ENCODE measurements at regions not wholly inside any gene's neighbourhood (a gene's known extent, or its start where the extent isn't known, plus 50 kb on each side); places are given as distances from the start of the nearest gene placed in this dataset.
"Not testable (repeated sequence)": the region's sequence is repeated elsewhere in the genome, so short reads cannot be mapped to it uniquely, and the experiment has no call there.

DNA sequence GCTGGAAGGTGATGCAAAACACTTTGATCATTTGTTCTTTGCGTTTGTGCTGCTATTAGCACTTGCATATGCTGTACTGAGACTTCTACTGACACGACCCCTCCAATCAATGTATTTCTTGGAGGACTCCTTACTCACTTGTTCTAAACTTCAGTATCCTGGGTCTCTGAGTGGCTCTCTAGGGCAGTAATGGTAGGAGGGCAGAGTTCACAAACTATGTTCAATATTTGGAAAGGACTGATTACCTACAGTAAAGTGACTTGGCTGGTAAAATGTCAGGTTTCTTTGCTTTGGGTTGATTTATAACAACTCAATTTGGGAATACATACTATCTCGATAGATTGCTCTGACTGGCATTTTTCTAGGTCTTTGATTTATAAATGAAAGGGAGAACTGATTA is 93.7 kb downstream of the TRIM43 start:
- peaks cover 0 to 25% (median 18%) of the 10 kb centered on the region in 4 donors for H3K4me1 ChIP-seq
- no peak overlapping the region for H3K27ac ChIP-seq
- no peaks in the 10 kb centered on the region for H3K9me3 ChIP-seq
- H3K36me3 ChIP-seq, result no peaks in the 10 kb centered on the region
- WGBS, 5 donors, result 31 to 65% (median 53%) methylated on average over 3 of the region's 3 CpGs
- TF ChIP-seq, protein P1, sequence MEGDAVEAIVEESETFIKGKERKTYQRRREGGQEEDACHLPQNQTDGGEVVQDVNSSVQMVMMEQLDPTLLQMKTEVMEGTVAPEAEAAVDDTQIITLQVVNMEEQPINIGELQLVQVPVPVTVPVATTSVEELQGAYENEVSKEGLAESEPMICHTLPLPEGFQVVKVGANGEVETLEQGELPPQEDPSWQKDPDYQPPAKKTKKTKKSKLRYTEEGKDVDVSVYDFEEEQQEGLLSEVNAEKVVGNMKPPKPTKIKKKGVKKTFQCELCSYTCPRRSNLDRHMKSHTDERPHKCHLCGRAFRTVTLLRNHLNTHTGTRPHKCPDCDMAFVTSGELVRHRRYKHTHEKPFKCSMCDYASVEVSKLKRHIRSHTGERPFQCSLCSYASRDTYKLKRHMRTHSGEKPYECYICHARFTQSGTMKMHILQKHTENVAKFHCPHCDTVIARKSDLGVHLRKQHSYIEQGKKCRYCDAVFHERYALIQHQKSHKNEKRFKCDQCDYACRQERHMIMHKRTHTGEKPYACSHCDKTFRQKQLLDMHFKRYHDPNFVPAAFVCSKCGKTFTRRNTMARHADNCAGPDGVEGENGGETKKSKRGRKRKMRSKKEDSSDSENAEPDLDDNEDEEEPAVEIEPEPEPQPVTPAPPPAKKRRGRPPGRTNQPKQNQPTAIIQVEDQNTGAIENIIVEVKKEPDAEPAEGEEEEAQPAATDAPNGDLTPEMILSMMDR (IDR thresholded peaks at IDR 0.05), result no peak
- no peak for TF ChIP-seq POLR2AphosphoS5 (IDR thresholded peaks at IDR 0.05)
- no peak overlapping the region for H3K4me3 ChIP-seq
- DNase-seq, result no peak
- no peaks in the 10 kb centered on the region for H3K27me3 ChIP-seq
- intact Hi-C loops (cut with DNase I; ENCODE audit: low total_unique reads), result no loop called here

DNA sequence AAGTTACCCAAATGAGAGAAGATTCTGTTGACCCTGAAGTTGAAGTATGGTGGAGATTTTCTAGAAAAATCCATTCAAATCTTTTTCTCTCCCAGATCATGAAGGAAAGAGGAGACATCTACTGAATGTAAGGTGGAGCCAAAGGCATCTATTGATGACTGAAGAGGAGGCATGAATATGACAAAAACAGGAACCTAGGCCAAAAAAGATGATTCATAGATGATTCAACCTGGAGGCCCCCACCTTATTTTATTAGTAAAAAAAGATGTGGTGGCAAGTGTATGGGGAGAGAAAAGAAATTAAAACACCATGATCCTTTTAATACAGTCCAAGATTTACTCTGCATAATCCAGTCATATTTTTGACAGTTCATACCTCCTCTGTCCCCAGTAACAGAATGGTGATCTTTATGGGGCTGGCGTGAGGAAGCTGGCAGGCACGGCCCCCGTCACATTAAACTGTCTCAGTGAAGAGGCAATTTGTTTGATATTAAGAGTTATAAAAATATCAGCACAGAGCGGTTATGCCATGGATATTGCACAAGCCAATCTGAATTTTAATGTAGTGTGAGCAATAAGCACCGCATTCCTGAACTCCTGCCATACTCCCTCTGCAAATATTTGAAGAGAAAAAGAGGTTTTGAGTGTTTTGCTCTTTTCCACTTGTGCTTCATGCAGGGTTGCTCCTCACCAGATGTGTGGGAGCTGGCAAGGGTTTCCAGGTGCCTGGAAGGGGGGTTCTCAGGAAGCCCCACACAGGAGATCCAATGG is 94.4 kb downstream of the TRIM43 start:
- DNase-seq, result peak in 1 of 2 donors; percentile 59
- intact Hi-C loops (cut with DNase I; ENCODE audit: low total_unique reads); H3K4me3 ChIP-seq; H3K36me3 ChIP-seq; H3K27me3 ChIP-seq; H3K9me3 ChIP-seq; H3K27ac ChIP-seq: not testable (repeated sequence)
- 29 to 54% (median 43%) methylated on average over 5 of the region's 5 CpGs for WGBS, 5 donors
- peaks cover 0 to 25% (median 18%) of the 10 kb centered on the region in 4 donors for H3K4me1 ChIP-seq

DNA sequence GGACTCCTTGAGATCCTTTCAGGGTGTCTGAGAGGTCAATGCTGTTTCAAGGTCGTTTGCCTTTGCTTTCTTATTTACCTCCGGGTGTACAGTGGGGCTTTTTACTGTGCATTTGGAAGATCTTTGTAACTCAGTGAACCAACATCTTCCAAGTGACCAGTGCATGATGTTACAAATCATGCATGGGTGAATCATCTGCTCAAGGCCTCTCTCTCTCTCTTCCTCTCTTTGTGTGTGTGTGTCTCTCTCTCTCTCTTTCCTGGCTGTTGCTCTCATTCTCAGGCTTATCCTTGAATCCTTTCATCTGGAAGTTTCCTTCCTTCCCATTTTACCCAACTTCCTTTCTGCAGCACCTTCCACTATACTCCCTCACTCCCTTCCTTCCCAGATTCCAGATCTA is 96.1 kb downstream of the TRIM43 start:
- peaks cover 0 to 13% (median 8%) of the 10 kb centered on the region in 4 donors for H3K4me1 ChIP-seq
- H3K36me3 ChIP-seq; H3K27ac ChIP-seq; H3K4me3 ChIP-seq; intact Hi-C loops (cut with DNase I; ENCODE audit: low total_unique reads); DNase-seq; H3K9me3 ChIP-seq; H3K27me3 ChIP-seq: not testable (repeated sequence)
- 17 to 64% (median 56%) methylated on average over 1 to 2 of the region's 2 CpGs for WGBS, 5 donors

DNA sequence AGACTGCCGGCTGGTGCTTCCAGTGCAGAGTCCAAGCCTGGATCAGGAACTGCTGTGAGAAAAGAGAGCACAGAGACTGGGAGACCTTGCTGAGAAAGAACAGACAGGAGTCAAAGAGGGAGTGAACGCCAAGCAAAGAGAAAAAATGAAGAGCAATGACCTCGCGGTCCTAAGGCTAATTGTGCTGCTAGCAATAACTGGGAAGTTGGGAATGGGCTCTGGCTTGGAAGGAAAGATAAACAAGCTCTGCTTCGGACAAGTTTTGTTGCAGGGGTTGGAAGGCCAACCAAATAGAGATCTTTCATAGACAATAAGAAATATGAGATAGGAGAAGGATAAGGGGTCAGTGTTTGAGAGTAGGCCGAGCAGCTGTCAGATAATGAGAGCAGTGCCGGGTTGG is 99.4 kb downstream of the TRIM43 start:
- H3K4me1 ChIP-seq; H3K27ac ChIP-seq; DNase-seq; H3K27me3 ChIP-seq; H3K4me3 ChIP-seq; H3K9me3 ChIP-seq; intact Hi-C loops (cut with DNase I; ENCODE audit: low total_unique reads); H3K36me3 ChIP-seq: not testable (repeated sequence)
- whole genome bisulfite sequencing, 5 donors, result 68 to 74% (median 72%) methylated on average over 7 of the region's 7 CpGs

DNA sequence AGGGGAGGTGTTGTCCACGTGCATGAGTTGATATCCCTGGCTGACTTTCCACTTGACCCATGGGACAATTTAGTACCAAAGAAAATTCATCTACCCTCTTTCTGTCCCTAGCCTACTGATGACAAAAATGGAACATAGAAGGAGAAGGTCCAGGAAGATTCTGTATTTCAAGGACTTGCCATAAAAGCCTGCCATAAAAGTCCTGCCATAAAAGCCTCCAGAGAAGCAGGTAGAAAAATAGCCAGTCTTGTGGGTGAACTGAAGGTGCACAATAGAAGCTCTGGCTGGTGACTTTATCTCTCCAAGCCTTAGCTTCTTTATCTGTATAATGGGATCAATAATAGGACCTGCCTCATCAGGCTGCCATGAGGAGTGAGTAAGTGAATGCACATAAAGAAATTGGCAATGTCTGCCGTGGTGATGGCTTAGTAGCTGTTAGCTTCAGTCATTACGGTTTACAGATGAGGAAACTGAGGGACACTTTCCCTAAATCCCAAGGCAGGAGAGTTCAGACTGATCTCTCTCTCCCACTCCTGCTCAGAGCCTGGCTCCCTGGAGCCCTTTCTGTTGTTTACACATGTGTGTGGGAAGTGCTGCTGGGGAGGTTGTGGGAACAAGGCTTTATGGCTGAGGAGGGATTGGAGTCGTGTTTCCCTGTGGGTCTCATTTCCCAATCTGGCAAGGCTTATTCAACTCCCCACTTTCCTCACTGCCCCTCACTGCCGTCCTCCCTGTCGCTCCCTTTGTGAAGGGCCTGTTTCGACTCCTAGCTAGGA is 101.5 kb downstream of the TRIM43 start:
- intact Hi-C loops (cut with DNase I; ENCODE audit: low total_unique reads); H3K4me1 ChIP-seq; H3K4me3 ChIP-seq; H3K9me3 ChIP-seq; H3K27ac ChIP-seq; H3K36me3 ChIP-seq; H3K27me3 ChIP-seq; DNase-seq: not testable (repeated sequence)
- WGBS, 5 donors, result 80 to 87% (median 82%) methylated on average over 7 of the region's 7 CpGs

DNA sequence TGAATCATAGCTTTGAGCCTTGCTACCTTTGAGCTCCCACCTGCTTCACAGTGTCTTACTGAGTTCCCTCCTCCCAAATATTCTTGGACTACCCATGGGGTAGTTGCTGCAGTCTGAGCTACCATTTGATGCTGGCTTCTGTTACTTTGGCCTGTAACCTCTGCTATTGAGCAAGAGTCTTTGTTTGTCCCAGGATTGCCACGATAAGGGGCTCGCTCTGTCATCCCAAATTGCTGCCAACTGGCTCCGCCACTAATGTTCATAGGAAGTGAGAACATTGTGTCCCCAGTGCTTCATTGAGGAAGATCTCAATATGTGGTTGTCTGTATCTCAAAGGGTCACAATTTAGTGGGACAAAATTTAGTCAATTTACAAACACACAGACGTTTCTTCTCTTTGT is 103.8 kb downstream of the TRIM43 start:
- H3K4me1 ChIP-seq, result no peaks in the 10 kb centered on the region
- TF ChIP-seq POLR2AphosphoS5 (IDR thresholded peaks at IDR 0.05) (no peak), EP300 (IDR thresholded peaks at IDR 0.05) (no peak), POLR2A (IDR thresholded peaks at IDR 0.05) (no peak)
- TF ChIP-seq, protein P1 (IDR thresholded peaks at IDR 0.05), result no peak
- no peak for DNase-seq
- 67 to 78% (median 72%) methylated on average over 4 of the region's 4 CpGs for WGBS, 5 donors
- intact Hi-C loops (cut with DNase I; ENCODE audit: low total_unique reads), result no loop called here
- no peak overlapping the region for H3K4me3 ChIP-seq
- no peak overlapping the region for H3K27ac ChIP-seq
- no peaks in the 10 kb centered on the region for H3K27me3 ChIP-seq
- H3K9me3 ChIP-seq, result no peaks in the 10 kb centered on the region
- H3K36me3 ChIP-seq, result no peaks in the 10 kb centered on the region
